TTC549 (cell line): ENCODE measurements at regions not wholly inside any gene's neighbourhood (a gene's known extent, or its start where the extent isn't known, plus 50 kb on each side); places are given as distances from the start of the nearest gene placed in this dataset.

ENCODE experiments used
- FAIRE-seq: peaks from 2 replicates; lab custom pipeline; 2012; peaks lifted over from hg19 to GRCh38; lab: Jason Lieb, UNC

DNA sequence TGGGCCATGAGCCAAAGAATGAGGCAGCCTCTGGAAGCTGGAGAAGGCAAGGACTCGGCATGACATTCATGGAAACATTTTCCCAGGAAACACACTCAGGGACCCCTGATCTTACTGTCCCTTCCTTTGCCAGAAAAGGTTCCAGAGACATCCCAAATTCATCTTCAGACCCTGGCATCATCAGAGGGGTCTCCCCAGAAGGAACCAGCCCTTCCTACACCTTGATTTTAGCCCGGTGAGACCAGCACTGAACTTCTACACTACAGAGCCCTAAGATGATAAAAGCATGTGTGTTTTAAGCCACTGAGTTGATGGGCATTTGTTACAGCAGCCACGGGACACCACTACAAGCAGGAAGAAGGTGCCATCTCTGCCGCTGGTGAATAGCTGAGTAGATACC lies 262.3 kb downstream of the C16orf95 start:
- no peak for FAIRE-seq

DNA sequence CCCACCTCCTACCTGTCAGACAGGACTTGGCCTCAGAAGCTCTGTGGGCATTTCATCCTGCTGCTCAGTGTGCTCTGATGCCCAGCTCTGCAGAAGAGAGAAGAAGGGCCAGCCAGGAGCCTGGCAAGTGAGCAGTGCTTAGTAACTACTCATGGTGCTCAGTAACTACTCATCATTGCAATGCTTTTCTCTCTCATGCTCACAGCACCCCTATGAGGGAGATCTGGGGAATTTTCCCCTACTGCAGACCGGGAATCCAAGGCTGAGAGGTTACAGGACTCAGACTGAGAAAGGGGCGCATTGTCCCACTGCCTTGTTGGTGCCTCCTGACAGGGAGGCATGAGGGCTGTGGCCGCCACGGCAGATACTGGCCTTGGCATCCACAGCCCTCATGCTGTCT lies 261.1 kb downstream of the C16orf95 start:
- FAIRE-seq, result no peak

DNA sequence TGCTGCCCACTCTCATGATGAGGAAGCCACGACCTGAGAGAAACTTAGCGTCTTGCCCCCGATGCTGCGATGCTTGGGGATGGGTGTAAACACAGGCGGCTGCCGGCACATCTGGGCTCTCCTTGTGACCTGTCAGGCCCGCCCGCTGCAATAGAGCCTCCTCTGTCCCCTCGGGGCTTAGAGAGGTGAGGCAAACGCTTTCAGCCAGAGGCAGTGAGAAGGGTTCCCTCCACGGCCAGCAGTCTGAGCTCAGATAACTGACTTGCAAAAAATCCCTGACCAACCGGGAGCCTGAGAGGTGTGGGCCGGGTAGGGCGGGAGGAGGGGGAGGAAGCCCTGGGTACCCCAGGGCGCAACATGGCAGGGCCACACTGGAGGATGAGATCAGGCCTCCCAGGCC lies 260.6 kb downstream of the C16orf95 start:
- FAIRE-seq, result no peak

DNA sequence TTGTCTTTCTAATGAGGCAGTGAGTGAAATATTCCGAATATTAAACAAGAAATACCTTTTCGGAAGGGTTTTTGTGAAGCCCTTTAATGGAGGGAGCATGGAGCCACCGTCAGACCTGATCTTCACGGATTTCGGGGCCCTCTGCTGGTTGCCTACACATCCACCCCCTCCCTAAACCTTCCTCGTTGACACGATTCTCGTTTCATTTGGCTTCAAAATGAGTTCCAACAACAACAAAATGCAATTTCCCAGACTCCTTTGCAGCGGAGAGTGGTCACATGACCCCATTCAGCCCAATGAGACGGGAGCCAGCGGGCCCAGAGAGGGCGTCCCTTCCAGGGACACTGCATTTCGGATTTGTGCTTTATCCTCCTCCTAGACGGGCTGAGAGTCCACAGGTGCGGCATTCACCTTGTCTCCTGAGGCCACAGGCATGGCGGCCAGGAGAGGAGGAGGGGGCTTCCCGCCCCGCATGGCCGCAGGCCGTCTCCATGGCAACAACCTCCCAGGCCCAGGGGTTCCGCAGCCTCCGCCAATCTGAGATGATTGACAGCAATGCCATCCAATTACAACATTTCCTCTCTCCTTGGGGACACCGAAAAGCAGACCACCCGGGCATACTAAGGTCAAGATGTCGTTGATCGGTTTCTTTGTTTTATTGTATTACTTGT lies 259.8 kb downstream of the C16orf95 start:
- no peak for FAIRE-seq

DNA sequence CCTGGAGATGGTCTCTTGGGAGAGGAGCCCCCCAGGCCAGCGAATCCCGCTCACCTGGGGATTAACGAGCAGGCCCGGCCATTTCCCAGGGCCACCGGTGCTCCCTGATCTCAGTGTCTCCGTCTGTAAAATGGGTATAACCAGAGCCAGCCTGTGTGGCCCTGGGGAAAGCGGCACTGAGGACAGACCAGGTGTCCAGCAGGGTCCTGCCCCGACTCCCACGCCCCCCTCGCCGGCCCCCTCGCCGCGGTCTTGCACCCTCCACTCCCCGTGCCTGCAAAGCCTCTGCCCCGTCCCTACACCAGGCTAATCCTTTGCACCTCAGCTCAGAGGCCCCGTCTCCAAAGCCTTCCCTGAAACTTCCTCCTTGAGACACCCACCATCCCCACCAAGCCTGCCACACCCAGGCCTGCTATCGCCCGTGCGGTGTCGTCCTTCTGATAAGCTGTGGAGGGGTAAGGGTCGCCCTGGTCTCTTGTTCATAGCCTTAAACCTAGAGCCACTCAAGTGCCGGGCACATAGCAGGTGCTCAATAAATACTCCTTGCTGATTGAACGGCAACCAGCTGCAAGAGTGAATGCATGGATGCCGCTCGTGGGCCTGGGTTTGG lies 259.1 kb downstream of the C16orf95 start:
- FAIRE-seq, result no peak

DNA sequence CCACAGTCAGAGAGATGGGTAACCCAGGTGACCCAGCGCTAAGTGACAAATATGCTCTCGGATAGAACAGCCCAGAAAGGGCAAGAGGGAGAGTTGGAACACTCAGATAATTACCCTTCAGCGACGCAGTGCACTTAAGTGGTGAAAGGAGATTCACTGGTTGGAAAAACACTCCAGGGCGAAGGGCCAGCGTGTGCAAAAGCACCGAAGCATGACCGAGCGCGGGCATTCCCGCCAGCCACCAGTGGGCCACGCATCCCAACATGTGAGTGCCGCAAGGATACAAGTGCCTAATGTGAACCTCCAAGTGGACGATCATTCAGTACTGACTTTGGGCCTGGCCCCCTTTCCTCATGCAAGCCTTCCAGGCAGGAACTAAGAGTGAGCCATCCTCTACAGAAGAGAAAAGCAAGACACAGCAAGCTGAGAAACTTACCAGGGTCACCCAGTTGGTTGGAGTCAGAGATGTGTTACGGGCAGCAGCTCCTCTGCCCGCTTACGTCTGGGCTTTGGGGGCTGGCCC lies 258.4 kb downstream of the C16orf95 start:
- no peak for FAIRE-seq

DNA sequence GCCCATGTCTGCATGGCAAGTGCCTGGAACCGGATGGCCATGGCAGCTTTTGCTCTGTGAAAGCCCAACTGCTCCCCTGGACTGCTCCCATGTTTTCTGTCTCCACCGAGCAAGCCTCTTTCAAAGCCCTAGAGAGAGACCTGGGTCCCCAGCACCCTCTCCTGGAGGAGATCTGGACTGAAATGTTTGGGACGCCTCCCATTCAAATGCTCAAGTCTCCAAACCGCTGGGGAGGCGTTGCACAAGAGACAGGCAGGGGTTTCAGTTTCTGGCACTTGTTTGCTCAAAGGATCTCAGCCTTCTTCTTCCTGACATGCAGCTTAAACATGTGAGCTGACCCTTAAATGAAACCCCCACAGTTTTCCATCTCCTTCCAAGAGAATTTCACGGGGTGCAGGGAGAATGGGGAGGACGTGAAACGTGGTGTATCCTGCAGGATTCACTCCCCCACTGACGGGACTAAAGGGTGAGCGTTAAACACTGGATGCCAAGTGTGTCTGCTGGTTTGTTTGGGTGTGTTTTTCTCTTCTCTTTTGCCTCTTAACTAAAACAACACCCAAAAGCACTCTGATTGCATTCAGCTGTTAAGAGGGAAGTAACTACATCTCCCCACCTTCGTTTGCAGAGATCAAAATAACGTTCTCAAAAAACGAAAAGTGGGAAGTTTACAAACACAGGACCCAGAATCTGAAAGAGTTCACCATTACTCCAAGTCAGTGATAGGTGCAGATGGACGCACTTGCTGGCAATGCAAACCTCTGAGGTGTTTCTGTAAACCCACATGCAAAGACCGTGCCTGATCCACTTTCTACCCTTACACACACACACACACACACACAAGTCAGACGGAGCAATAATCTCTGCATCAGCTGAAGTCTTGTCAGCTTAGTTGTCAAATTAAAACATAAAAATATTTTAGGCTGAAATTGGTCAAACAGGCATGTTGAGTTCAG lies 256.9 kb downstream of the C16orf95 start:
- FAIRE-seq, result no peak

DNA sequence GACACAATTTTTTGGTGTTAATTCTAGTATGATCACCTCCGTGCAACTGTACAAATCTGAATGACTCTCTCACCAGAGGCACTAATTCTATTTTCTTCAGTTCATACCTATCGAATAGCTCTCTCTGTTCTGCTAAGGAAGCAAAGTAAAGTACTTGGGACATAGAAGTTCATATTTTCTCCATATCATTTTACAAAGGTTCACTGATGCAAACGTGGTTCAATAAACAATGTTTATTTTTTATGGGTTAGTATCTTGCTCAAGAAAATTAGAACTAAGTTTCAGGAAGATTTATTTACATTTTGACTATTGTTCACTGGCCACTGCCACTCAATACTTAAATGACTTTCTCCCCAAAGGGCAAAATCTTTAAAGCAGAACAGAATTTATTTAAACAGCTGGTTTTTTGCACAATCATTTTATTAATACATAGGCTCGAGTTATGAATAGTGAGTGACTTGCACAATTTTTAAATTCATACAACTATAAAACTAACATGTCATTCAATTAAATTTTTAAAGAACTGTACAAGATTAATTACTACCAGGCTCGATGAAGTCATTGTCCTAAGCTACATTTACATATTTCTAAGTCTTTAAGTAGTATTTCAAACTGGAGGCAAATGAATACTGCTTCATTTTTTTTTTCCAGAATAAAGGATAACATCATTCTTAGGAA lies 255.8 kb downstream of the C16orf95 start:
- no peak for FAIRE-seq

GRCh38 chr16:87062569-87063442 lies 254.4 kb downstream of the C16orf95 start:
- FAIRE-seq, result no peak

DNA sequence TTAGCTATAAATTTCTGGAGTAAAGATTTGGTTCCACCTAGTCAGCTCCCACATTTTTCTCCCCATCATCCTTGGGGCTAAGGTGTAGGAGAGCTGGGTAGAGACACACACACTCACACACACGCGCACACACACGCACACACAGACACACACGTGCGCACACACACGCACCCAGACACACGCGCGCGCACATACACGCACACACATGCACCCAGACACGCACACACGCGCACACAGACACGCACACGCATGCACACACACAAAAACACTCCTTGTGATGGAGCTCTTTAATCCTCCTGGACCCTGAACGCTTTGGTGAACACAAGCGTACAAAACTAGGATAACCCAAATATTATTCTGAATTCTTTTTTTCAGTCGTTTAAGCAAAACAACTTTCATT lies 253.6 kb downstream of the C16orf95 start:
- no peak for FAIRE-seq

DNA sequence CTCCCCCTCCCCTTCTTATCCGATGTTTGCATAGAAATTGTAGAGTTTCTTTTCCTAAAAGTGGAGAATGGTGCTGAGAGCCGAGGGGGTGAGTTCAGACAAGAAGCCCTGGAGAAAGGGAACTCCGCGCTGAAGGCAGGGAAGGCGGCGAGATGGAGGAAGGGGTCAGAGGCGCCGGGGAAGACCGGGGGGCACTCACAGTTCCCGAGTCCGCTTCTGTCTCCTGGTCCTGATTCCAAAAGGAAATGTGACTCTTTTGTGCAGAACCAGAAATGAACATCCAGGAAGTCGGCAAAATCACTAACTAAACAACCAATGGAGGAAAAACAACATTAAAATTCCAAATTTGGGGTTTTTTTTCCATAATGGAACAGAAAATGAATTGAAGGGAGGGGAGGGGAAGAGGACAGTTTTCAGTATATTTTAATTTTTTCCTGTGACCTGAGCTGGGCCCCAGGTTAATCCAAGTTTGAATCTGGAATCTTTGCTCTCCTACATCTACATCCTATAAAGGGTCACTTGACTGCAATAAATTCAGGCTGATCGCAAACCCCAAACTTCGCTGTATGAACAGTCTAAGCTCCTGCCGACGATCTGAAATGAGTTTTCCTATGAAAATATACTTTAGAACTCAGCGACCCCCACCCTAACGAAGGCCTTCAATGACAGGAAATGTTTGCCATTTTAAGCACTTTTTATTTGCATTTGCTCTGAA lies 252.3 kb downstream of the C16orf95 start:
- no peak for FAIRE-seq

DNA sequence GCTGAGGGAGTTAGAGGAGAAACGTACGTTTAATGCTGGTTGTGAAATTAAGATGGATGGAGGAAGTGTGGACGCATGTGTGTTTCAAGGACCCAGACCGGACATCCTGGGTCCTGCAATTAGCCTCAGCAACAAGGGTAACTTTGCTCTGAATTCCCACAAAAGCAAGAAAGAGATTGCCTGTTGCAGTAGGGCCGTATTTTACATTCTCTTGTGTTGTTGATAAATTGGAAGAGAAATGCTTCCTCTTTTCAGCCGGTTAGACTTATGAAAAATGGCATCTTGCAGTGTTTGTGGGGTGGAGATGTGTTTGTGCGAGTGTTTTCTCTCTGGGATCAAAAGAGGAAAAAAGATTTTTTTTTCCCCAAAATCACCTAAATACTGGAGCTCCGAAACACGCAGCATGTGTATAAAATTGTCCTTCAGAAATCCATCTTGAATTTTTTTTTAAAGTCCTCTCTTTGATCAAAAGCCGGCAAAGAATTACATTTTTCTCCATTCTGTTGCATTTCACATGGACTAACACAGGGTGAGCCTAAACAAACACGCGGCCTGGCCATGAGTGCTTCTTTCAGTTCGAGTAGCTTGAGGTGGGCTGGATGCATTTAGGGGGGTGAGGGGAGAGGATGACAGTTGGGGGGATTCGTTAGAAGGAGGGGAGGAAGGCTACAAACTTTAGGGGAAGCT lies 251.6 kb downstream of the C16orf95 start:
- no peak for FAIRE-seq

- no peak for FAIRE-seq
Observed at GRCh38 chr16:87066133-87067002, 250.8 kb downstream of the C16orf95 start.

- FAIRE-seq, result no peak
Observed at GRCh38 chr16:87067003-87067556, 250.1 kb downstream of the C16orf95 start.

DNA sequence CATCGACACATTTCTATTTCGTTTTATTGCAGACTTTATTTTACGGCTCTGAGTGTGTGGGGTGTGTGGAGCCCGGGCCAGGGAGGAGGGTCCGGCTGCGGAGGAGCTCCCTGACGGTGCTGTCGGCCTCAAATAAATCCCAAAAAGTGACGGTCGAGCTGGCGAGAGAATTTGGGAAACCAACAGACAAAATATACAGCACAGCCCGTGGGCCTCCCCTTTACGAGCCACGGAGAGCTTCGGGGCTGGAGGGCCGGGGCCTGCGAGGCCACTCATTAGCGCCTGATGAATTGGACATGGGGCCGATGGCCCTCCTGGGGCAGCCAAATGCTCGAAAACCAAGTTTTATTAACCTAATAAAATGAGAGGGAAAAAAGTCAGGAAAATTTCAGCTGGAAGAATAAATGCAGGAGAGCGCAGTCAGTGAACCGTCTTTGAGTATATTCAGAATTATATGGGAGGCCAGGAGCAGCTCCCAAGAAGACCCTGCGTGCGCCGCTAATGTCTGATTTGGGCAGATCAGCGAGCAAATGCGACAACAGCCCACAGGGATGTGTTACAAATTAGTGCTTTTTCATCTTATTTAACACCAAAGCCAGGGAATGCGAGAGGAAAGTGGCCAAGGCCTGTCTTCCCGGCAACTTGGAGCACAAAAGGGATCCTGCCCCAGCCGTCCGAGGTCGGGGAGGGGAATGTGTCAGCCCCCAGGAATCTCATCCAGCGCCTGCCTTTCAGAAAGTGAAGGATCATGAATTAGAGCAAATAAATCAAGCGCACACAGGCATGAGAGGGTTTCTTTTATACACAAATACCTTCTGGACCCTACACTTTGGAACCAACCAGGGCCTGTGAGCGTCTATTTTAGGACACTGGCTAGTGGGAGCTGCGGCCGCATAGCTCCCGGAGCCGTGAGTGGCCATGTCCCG lies 249.1 kb downstream of the C16orf95 start:
- FAIRE-seq, result no peak

DNA sequence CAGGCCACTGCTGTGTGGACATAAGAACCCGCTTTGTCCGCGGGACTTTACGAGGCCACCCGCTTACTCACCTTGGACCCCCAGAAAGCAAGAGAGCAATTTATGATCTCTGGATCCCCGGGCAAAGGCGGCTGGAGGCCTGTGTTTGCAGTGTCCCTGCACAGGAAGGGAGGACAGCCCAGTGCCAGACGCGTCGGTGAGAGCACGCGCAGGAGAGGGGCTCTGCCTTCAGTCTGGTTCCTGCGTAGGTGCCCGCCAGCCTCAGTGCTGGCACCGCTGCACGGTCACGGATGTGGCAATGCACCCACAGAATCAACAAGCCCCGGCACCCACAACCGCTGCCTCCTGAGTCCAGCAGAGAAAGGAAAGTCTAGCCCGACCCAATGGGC lies 248.4 kb downstream of the C16orf95 start:
- FAIRE-seq, result no peak

DNA sequence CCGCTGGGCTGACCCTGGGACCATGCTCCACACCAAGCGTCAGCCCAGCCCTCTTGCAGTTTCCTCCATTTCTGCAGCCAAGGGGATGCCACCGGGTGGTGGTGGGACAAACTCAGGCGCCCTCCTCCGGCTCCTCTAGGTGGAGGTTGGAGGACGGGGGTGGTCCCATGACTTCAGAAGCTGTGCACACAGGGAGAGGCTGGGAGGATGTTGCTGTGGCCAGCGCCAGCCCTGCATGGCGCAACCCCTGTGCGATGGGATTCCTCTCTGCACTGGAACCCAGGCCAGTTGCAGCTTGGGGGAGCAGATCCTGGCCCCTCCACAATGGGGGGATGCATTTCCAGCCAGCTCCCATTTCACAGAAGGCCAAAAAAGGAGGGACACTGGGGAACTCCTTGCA lies 246.5 kb downstream of the C16orf95 start:
- FAIRE-seq, result no peak

GRCh38 chr16:87072101-87072500 lies 245.1 kb downstream of the C16orf95 start:
- FAIRE-seq, result no peak
